HEK293 (cell line): ENCODE measurements at regions not wholly inside any gene's neighbourhood (a gene's known extent, or its start where the extent isn't known, plus 50 kb on each side); places are given as distances from the start of the nearest gene placed in this dataset.

Experiments used
- CTCF ChIA-PET: fragments of 350-600 bp; formaldehyde crosslinking; extraction: SDS; loops from one replicate; lab custom pipeline; 2021; ENCODE audit warnings: antibody characterized with exemption; lab: Yijun Ruan, JAX
- POLR2A ChIA-PET: fragments of 300-600 bp; formaldehyde crosslinking; extraction: SDS; loops from one replicate; lab custom pipeline; 2020; ENCODE audit warnings: antibody characterized with exemption, inconsistent platforms; lab: Yijun Ruan, JAX
- H3K27ac ChIP-seq: fragments of 200-500 bp; sonication (Bioruptor generic); 2 replicates; pipeline ENCODE4 v1.5.1; 2014; ENCODE audit warnings: low read depth, low read length, control low read depth, inconsistent platforms; ENCODE audit errors: extremely low read depth
- H3K36me3 ChIP-seq, 2 experiments: fragments of 200-500 bp in 1 of 2; sonication (Bioruptor generic) in 1 of 2; 1 replicate in 1 of 2; 2 replicates in 1 of 2; pipeline ENCODE4 v1.5.1; 2014 to 2017; ENCODE audit warnings: inconsistent platforms in 2 of 2, low read length in 2 of 2; ENCODE audit not compliant: control insufficient read depth in 2 of 2, insufficient read depth in 1 of 2
- H3K4me1 ChIP-seq: fragments of 200-500 bp; sonication (Bioruptor generic); 2 replicates; pipeline ENCODE4 v1.5.1; 2014; ENCODE audit warnings: mild to moderate bottlenecking, low read length, inconsistent platforms; ENCODE audit not compliant: control insufficient read depth, insufficient read depth
- H3K4me3 ChIP-seq: 2 replicates; pipeline ENCODE4 v1.5.1; 2011; ENCODE audit warnings: low read depth, mild to moderate bottlenecking, control low read depth, low read length, moderate library complexity
- H3K9me3 ChIP-seq: fragments of 200-500 bp; sonication (Bioruptor generic); 2 replicates; pipeline ENCODE4 v1.5.1; 2014; ENCODE audit warnings: low read depth, low read length, inconsistent platforms; ENCODE audit not compliant: control insufficient read depth, insufficient read depth
- PRDM1 ChIP-seq: fragments of 450-650 bp; formaldehyde crosslinking; IDR thresholded peaks from 2 replicates; pipeline ENCODE4; 2016; ENCODE audit warnings: missing biosample characterization, missing genetic modification characterization
- ZEB2 ChIP-seq: fragments of 450-650 bp; formaldehyde crosslinking; IDR thresholded peaks from 2 replicates; pipeline ENCODE4 v1.5.1; 2016; ENCODE audit warnings: missing biosample characterization, missing genetic modification characterization
- ZIC2 ChIP-seq: fragments of 450-650 bp; formaldehyde crosslinking; IDR thresholded peaks from 2 replicates; pipeline ENCODE4 v1.5.1; 2016; ENCODE audit warnings: missing biosample characterization, missing genetic modification characterization
- ZNF112 ChIP-seq: fragments of 450-650 bp; formaldehyde crosslinking; IDR thresholded peaks from 2 replicates; pipeline ENCODE4 v1.5.0; 2017; ENCODE audit warnings: missing biosample characterization, missing genetic modification characterization
- ZNF169 ChIP-seq: fragments of 450-650 bp; formaldehyde crosslinking; IDR thresholded peaks from 2 replicates; pipeline ENCODE4 v1.5.1; 2016; ENCODE audit warnings: missing biosample characterization, missing genetic modification characterization
- ZNF239 ChIP-seq: fragments of 450-650 bp; formaldehyde crosslinking; IDR thresholded peaks from 2 replicates; pipeline ENCODE4 v1.5.1; 2016; ENCODE audit warnings: missing biosample characterization, missing genetic modification characterization
- ZNF266 ChIP-seq: fragments of 450-650 bp; formaldehyde crosslinking; IDR thresholded peaks from 2 replicates; pipeline ENCODE4 v1.5.1; 2016; ENCODE audit warnings: missing biosample characterization, missing genetic modification characterization, low read depth
- ZNF501 ChIP-seq: fragments of 450-650 bp; formaldehyde crosslinking; IDR thresholded peaks from 2 replicates; pipeline ENCODE4 v1.5.1; 2016; ENCODE audit warnings: missing biosample characterization, missing genetic modification characterization
- ZNF544 ChIP-seq: fragments of 450-650 bp; formaldehyde crosslinking; IDR thresholded peaks from 2 replicates; pipeline ENCODE4 v1.5.0; 2017; ENCODE audit warnings: missing biosample characterization, missing genetic modification characterization
- ZNF747 ChIP-seq: fragments of 450-650 bp; formaldehyde crosslinking; IDR thresholded peaks from 2 replicates; pipeline ENCODE4 v1.5.1; 2016; ENCODE audit warnings: missing biosample characterization, missing genetic modification characterization
- TF ChIP-seq, protein P1 (sequence below): IDR thresholded peaks from 2 replicates; pipeline ENCODE4 v1.6.1; 2011; ENCODE audit warnings: mild to moderate bottlenecking, low read depth, low read length, borderline replicate concordance
- TF ChIP-seq, protein P2 (sequence below): fragments of 450-650 bp; formaldehyde crosslinking; IDR thresholded peaks from 2 replicates; pipeline ENCODE4 v1.5.1; 2017; ENCODE audit warnings: missing biosample characterization, missing genetic modification characterization
- TF ChIP-seq, protein P3 (sequence below): fragments of 450-650 bp; formaldehyde crosslinking; IDR thresholded peaks from 2 replicates; pipeline ENCODE4 v1.5.1; 2016; ENCODE audit warnings: missing biosample characterization, missing genetic modification characterization, borderline replicate concordance
- TF ChIP-seq, protein P4 (sequence below): fragments of 450-650 bp; formaldehyde crosslinking; IDR thresholded peaks from 2 replicates; pipeline ENCODE4 v1.5.1; 2016; ENCODE audit warnings: missing biosample characterization, missing genetic modification characterization

DNA sequence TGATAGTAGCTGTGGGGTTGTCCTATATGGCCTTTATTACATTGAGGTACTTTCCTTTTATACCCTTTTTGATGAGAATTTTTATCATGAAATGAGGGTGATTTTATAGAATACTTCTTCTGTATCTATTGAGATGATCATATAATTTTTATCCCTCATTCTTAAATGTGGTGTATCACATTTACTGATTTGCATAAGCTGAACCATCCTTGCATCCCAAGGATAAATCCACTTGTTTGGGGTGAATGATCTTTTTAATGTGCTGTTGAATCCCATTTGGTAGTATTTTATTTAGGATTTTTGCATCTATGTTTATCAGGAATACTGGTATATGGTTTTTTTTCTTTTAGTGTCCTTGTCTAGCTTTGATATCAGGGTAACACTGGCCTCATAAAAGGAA, 84.5 kb upstream of the IL6 start:
- CTCF ChIA-PET: interaction anchor here (0.7 to 1.0 kb wide), 2 partner anchors 19 to 1926 kb away, joined by 3 read pairs; no protein-coding TSS in a partner anchor
- no peaks in the 10 kb centered on the region for H3K36me3 ChIP-seq

DNA sequence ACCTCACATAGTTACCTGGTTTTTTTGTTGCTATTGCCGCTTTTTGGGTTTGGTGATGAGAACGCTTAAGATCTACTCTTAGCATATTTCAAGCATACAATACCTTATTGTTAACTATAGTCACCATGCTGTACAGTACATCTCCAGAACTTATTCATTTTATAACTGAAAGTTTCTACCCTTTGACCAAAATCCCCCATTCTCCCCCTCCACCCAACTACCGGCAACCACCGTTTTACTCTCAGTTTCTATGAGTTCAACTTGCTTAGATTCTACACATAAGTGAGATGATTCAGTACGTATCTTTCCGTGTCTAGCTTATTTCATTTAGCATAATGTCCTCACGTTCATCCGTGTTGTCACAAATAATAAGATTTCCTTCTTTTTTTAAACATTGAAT, 86.7 kb upstream of the IL6 start:
- Histone ChIP-seq H3K9me3 (no peaks in the 10 kb centered on the region), H3K27ac (no peak overlapping the region), H3K36me3 (no peaks in the 10 kb centered on the region), H3K4me1 (no peaks in the 10 kb centered on the region), H3K4me3 (no peak overlapping the region)
- POLR2A ChIA-PET: no interaction called here
- CTCF ChIA-PET: interaction anchor here (0.9 kb wide), 1 partner anchor 53 kb away, joined by 3 read pairs; no protein-coding TSS in a partner anchor
- TF ChIP-seq, protein P1, sequence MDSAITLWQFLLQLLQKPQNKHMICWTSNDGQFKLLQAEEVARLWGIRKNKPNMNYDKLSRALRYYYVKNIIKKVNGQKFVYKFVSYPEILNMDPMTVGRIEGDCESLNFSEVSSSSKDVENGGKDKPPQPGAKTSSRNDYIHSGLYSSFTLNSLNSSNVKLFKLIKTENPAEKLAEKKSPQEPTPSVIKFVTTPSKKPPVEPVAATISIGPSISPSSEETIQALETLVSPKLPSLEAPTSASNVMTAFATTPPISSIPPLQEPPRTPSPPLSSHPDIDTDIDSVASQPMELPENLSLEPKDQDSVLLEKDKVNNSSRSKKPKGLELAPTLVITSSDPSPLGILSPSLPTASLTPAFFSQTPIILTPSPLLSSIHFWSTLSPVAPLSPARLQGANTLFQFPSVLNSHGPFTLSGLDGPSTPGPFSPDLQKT: no peak
- no peak for TF ChIP-seq ZNF747 (tag by site-specific recombination)

More for the DNA sequence above, 84.5 kb upstream of the IL6 start:
- Histone ChIP-seq H3K27ac (no peak overlapping the region), H3K4me1 (no peaks in the 10 kb centered on the region), H3K4me3 (no peak overlapping the region), H3K9me3 (no peaks in the 10 kb centered on the region)
- POLR2A ChIA-PET: no interaction called here
- TF ChIP-seq, protein P2, sequence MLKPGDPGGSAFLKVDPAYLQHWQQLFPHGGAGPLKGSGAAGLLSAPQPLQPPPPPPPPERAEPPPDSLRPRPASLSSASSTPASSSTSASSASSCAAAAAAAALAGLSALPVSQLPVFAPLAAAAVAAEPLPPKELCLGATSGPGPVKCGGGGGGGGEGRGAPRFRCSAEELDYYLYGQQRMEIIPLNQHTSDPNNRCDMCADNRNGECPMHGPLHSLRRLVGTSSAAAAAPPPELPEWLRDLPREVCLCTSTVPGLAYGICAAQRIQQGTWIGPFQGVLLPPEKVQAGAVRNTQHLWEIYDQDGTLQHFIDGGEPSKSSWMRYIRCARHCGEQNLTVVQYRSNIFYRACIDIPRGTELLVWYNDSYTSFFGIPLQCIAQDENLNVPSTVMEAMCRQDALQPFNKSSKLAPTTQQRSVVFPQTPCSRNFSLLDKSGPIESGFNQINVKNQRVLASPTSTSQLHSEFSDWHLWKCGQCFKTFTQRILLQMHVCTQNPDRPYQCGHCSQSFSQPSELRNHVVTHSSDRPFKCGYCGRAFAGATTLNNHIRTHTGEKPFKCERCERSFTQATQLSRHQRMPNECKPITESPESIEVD (tag by site-specific recombination): no peak

GRCh38 chr7:22639396-22639795, 87.6 kb upstream of the IL6 start:
- Histone ChIP-seq H3K27ac (no peak overlapping the region), H3K4me3 (no peak overlapping the region), H3K9me3 (no peaks in the 10 kb centered on the region), H3K4me1 (no peaks in the 10 kb centered on the region), H3K36me3 (no peaks in the 10 kb centered on the region)
- ChIA-PET CTCF (interaction anchor here (0.5 to 0.9 kb wide), 2 partner anchors 53 to 391 kb away, joined by 3 read pairs; no protein-coding TSS in a partner anchor), POLR2A (no interaction called here)
- TF ChIP-seq, protein P3, sequence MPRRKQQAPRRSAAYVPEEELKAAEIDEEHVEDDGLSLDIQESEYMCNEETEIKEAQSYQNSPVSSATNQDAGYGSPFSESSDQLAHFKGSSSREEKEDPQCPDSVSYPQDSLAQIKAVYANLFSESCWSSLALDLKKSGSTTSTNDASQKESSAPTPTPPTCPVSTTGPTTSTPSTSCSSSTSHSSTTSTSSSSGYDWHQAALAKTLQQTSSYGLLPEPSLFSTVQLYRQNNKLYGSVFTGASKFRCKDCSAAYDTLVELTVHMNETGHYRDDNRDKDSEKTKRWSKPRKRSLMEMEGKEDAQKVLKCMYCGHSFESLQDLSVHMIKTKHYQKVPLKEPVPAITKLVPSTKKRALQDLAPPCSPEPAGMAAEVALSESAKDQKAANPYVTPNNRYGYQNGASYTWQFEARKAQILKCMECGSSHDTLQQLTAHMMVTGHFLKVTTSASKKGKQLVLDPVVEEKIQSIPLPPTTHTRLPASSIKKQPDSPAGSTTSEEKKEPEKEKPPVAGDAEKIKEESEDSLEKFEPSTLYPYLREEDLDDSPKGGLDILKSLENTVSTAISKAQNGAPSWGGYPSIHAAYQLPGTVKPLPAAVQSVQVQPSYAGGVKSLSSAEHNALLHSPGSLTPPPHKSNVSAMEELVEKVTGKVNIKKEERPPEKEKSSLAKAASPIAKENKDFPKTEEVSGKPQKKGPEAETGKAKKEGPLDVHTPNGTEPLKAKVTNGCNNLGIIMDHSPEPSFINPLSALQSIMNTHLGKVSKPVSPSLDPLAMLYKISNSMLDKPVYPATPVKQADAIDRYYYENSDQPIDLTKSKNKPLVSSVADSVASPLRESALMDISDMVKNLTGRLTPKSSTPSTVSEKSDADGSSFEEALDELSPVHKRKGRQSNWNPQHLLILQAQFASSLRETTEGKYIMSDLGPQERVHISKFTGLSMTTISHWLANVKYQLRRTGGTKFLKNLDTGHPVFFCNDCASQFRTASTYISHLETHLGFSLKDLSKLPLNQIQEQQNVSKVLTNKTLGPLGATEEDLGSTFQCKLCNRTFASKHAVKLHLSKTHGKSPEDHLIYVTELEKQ (tag by site-specific recombination): no peak
- TF ChIP-seq ZEB2 (tag by site-specific recombination) (no peak), ZNF501 (tag by site-specific recombination) (no peak), PRDM1 (tag by site-specific recombination) (no peak), ZNF239 (tag by site-specific recombination) (no peak), ZIC2 (tag by site-specific recombination) (no peak), ZNF169 (tag by site-specific recombination) (no peak), ZNF544 (no peak), ZNF266 (no peak), ZNF112 (tag by site-specific recombination) (no peak)
- TF ChIP-seq, protein P4, sequence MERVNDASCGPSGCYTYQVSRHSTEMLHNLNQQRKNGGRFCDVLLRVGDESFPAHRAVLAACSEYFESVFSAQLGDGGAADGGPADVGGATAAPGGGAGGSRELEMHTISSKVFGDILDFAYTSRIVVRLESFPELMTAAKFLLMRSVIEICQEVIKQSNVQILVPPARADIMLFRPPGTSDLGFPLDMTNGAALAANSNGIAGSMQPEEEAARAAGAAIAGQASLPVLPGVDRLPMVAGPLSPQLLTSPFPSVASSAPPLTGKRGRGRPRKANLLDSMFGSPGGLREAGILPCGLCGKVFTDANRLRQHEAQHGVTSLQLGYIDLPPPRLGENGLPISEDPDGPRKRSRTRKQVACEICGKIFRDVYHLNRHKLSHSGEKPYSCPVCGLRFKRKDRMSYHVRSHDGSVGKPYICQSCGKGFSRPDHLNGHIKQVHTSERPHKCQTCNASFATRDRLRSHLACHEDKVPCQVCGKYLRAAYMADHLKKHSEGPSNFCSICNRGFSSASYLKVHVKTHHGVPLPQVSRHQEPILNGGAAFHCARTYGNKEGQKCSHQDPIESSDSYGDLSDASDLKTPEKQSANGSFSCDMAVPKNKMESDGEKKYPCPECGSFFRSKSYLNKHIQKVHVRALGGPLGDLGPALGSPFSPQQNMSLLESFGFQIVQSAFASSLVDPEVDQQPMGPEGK: no peak
